ENCODE measurements at regions not wholly inside any gene's neighbourhood (a gene's known extent, or its start where the extent isn't known, plus 50 kb on each side); places are given as distances from the start of the nearest gene placed in this dataset.

DNA sequence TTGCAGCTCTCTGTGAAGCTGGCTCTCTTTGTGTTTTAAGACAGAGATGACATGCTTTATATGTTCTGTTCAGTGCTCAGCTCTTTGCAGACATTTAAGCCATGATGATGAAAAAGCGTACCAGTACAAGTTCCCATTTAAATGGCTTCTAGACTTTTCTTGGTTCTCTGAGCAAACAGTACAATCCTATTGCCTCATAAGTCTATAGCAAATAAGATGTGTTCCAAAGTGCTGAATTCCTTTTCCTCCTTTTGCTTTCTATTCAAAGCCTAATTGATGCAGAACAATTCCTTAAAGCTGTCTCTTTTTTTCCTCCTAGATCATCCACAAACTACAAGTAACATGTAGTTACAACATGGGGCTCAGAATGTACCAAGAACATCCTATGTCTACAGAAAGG lies 168.8 kb upstream of the SPATS2L start:
- Mint-ChIP-seq H3K9me3 (ENCODE audit: insufficient read depth) (no peaks in the 10 kb centered on the region), H3K27ac (no peak overlapping the region), H3K27me3 (peaks cover 3% of the 10 kb centered on the region), H3K4me3 (no peak overlapping the region), H3K4me1 (no peaks in the 10 kb centered on the region)
- POLR2A ChIA-PET, result no interaction called here
- no peaks in the 10 kb centered on the region for H3K27me3 ChIP-seq (replicated peaks in 1 of 4; ENCODE audit: control extremely low read depth in 1 of 4, control insufficient read depth in 3 of 4, insufficient read depth in 4 of 4, low read length in 3 of 4)
- TF ChIP-seq EZH2 (IDR thresholded peaks at IDR 0.05; ENCODE audit: borderline replicate concordance, insufficient read depth, low read depth, low read length, poor library complexity, severe bottlenecking), result no peak
- TF ChIP-seq, protein P1, sequence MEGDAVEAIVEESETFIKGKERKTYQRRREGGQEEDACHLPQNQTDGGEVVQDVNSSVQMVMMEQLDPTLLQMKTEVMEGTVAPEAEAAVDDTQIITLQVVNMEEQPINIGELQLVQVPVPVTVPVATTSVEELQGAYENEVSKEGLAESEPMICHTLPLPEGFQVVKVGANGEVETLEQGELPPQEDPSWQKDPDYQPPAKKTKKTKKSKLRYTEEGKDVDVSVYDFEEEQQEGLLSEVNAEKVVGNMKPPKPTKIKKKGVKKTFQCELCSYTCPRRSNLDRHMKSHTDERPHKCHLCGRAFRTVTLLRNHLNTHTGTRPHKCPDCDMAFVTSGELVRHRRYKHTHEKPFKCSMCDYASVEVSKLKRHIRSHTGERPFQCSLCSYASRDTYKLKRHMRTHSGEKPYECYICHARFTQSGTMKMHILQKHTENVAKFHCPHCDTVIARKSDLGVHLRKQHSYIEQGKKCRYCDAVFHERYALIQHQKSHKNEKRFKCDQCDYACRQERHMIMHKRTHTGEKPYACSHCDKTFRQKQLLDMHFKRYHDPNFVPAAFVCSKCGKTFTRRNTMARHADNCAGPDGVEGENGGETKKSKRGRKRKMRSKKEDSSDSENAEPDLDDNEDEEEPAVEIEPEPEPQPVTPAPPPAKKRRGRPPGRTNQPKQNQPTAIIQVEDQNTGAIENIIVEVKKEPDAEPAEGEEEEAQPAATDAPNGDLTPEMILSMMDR (IDR thresholded peaks at IDR 0.05), result no peak
- no peaks in the 10 kb centered on the region for H3K4me1 ChIP-seq (ENCODE audit: control insufficient read depth in 2 of 2, insufficient read depth in 2 of 2, low read length in 2 of 2)
- no peaks in the 10 kb centered on the region for H3K79me2 ChIP-seq (ENCODE audit: control insufficient read depth, insufficient read depth, low read length)
- H3K9me3 ChIP-seq (ENCODE audit: control extremely low read depth in 1 of 3, control insufficient read depth in 2 of 3, insufficient read depth in 1 of 3, low read length in 2 of 3), result no peaks in the 10 kb centered on the region
- no peaks in the 10 kb centered on the region for H3K36me3 ChIP-seq (replicated peaks in 1 of 2; ENCODE audit: control extremely low read depth in 1 of 2, control insufficient read depth in 1 of 2, extremely low read depth in 1 of 2, insufficient read depth in 2 of 2, low read length in 1 of 2)
- H3K4me3 ChIP-seq (ENCODE audit: control extremely low read depth in 1 of 5, extremely low read depth in 1 of 5, insufficient read depth in 1 of 5, low read depth in 2 of 5, low read length in 4 of 5), result no peak overlapping the region
- no peak overlapping the region for H3K4me2 ChIP-seq (replicated peaks; ENCODE audit: low read depth, low read length, poor library complexity, severe bottlenecking)
- ATAC-seq (ENCODE audit: low read depth), result no peak
- H3K9ac ChIP-seq (ENCODE audit: low read length), result no peak overlapping the region
- CTCF ChIA-PET, result no interaction called here
- no peak overlapping the region for H3K27ac ChIP-seq (ENCODE audit: low read length in 2 of 2)
- H2AFZ ChIP-seq (ENCODE audit: insufficient read depth, low read depth, low read length, poor library complexity, severe bottlenecking), result no peak overlapping the region
- intact Hi-C loops (cut with micrococcal nuclease), result no loop called here
- no peaks in the 10 kb centered on the region for H4K20me1 ChIP-seq (ENCODE audit: control insufficient read depth, insufficient read depth, low read length, poor library complexity, severe bottlenecking)
- no CpG with 5 or more reads among the region's 1 CpG for WGBS (ENCODE audit: insufficient coverage)
- no peak for DNase-seq

DNA sequence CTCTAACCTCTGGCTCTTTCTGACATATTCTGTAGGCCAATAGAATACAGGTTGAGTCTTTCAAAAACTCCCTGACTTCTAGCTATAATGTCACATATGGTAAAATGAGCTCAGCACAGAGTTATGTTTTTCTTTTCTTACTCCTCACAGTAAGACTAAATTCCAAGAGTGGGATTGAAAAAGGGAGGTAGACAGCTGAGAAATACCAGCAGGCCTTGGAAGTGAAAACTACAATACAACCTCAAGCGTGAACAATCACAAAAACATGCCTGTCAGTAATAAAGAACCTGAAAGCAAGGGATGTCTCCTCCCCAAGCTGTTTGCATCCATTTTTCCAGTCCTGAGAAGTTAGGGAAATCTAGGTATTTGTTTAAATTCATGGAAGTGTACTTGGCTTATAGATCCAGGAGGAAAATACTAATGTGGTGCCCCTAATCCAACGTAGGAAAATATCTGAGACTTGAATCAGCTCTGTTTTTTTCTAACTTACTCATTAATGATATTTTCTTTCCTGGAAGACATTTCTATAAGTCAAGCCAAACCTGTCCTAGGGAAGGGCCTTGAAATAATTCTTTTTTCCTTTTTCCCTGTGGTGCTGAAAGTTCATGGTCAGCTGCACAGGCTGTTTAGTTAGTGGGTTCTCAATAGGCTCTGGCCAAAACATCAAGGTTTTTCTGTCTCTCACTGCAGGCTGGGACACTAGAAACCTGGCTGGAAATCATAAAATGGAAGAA lies 167.9 kb upstream of the SPATS2L start:
- TF ChIP-seq, protein P1 (IDR thresholded peaks at IDR 0.05), result no peak
- TF ChIP-seq EZH2 (IDR thresholded peaks at IDR 0.05; ENCODE audit: borderline replicate concordance, insufficient read depth, low read depth, low read length, poor library complexity, severe bottlenecking), result no peak
- no peaks in the 10 kb centered on the region for H4K20me1 ChIP-seq (ENCODE audit: control insufficient read depth, insufficient read depth, low read length, poor library complexity, severe bottlenecking)
- no peak overlapping the region for H3K4me3 ChIP-seq (ENCODE audit: control extremely low read depth in 1 of 5, extremely low read depth in 1 of 5, insufficient read depth in 1 of 5, low read depth in 2 of 5, low read length in 4 of 5)
- H3K9me3 ChIP-seq (ENCODE audit: control extremely low read depth in 1 of 3, control insufficient read depth in 2 of 3, insufficient read depth in 1 of 3, low read length in 2 of 3), result no peaks in the 10 kb centered on the region
- no peaks in the 10 kb centered on the region for H3K27me3 ChIP-seq (replicated peaks in 1 of 4; ENCODE audit: control extremely low read depth in 1 of 4, control insufficient read depth in 3 of 4, insufficient read depth in 4 of 4, low read length in 3 of 4)
- Mint-ChIP-seq H3K4me1 (no peaks in the 10 kb centered on the region), H3K27me3 (peaks cover 3% of the 10 kb centered on the region), H3K27ac (no peak overlapping the region), H3K4me3 (no peak overlapping the region), H3K9me3 (ENCODE audit: insufficient read depth) (no peaks in the 10 kb centered on the region)
- DNase-seq (no peak), ATAC-seq (ENCODE audit: low read depth) (no peak)
- no peaks in the 10 kb centered on the region for H3K79me2 ChIP-seq (ENCODE audit: control insufficient read depth, insufficient read depth, low read length)
- no peaks in the 10 kb centered on the region for H3K4me1 ChIP-seq (ENCODE audit: control insufficient read depth in 2 of 2, insufficient read depth in 2 of 2, low read length in 2 of 2)
- H3K9ac ChIP-seq (ENCODE audit: low read length), result no peak overlapping the region
- H3K4me2 ChIP-seq (replicated peaks; ENCODE audit: low read depth, low read length, poor library complexity, severe bottlenecking), result no peak overlapping the region
- no peak overlapping the region for H3K27ac ChIP-seq (ENCODE audit: low read length in 2 of 2)
- H2AFZ ChIP-seq (ENCODE audit: insufficient read depth, low read depth, low read length, poor library complexity, severe bottlenecking), result no peak overlapping the region
- no peaks in the 10 kb centered on the region for H3K36me3 ChIP-seq (replicated peaks in 1 of 2; ENCODE audit: control extremely low read depth in 1 of 2, control insufficient read depth in 1 of 2, extremely low read depth in 1 of 2, insufficient read depth in 2 of 2, low read length in 1 of 2)
- ChIA-PET CTCF (no interaction called here), POLR2A (no interaction called here)
- intact Hi-C loops (cut with micrococcal nuclease), result no loop called here
- no CpG with 5 or more reads among the region's 2 CpGs for WGBS (ENCODE audit: insufficient coverage)

Measured in B cell (primary cell).